Fibroblast of the aortic adventitia (primary cell): ENCODE measurements at regions not wholly inside any gene's neighbourhood (a gene's known extent, or its start where the extent isn't known, plus 50 kb on each side); places are given as distances from the start of the nearest gene placed in this dataset.

Experiments
- DNase-seq: peaks from one replicate; pipeline ENCODE4 v3.0.0-alpha.2; 2010; ENCODE audit warnings: low read depth
- H3K4me3 ChIP-seq: 2 replicates; pipeline ENCODE4 v1.5.1; 2011; ENCODE audit warnings: low read depth, mild to moderate bottlenecking, control low read depth, low read length, moderate library complexity
- CTCF ChIP-seq: IDR thresholded peaks from 2 replicates; pipeline ENCODE4 v1.5.1; 2011; ENCODE audit warnings: mild to moderate bottlenecking, low read length, control low read depth, inconsistent platforms; ENCODE audit not compliant: insufficient read depth

GRCh38 chr17:55652114-55652823 lies 70.4 kb downstream of the TMEM100 start:
- TF ChIP-seq CTCF: no peak
- no peak overlapping the region for H3K4me3 ChIP-seq
- DNase-seq: no peak

- no peak for DNase-seq
- no peak overlapping the region for H3K4me3 ChIP-seq
- TF ChIP-seq CTCF: no peak
Observed at GRCh38 chr17:55649957-55650597, 72.6 kb downstream of the TMEM100 start.

- DNase-seq: peak; percentile 9
- H3K4me3 ChIP-seq: no peak overlapping the region
- TF ChIP-seq CTCF: no peak
Observed at GRCh38 chr17:55648086-55648485, 74.6 kb downstream of the TMEM100 start.

GRCh38 chr17:55645361-55645760 lies 77.3 kb downstream of the TMEM100 start:
- no peak for TF ChIP-seq CTCF
- no peak for DNase-seq
- no peak overlapping the region for H3K4me3 ChIP-seq

- no peak for DNase-seq
- no peak for TF ChIP-seq CTCF
- no peak overlapping the region for H3K4me3 ChIP-seq
Observed at GRCh38 chr17:55644346-55644745, 78.3 kb downstream of the TMEM100 start.

- DNase-seq: no peak
- TF ChIP-seq CTCF: no peak
- no peak overlapping the region for H3K4me3 ChIP-seq
Observed at GRCh38 chr17:55642741-55643140, 79.9 kb downstream of the TMEM100 start.

- no peak overlapping the region for H3K4me3 ChIP-seq
- DNase-seq: peak; percentile 78
- peak; percentile 79 for TF ChIP-seq CTCF
Observed at GRCh38 chr17:55641676-55642081, 81.0 kb downstream of the TMEM100 start.
